Esophagus (tissue), 2 donors: ENCODE measurements at regions not wholly inside any gene's neighbourhood (a gene's known extent, or its start where the extent isn't known, plus 50 kb on each side); places are given as distances from the start of the nearest gene placed in this dataset.

Source experiments
- H3K27ac ChIP-seq, 2 donors: one replicate each; pipeline ENCODE4 v1.5.1; 2013; ENCODE audit warnings: low read depth in 2 of 2, mild to moderate bottlenecking in 2 of 2, inconsistent platforms in 1 of 2, low read length in 1 of 2, moderate library complexity in 1 of 2
- H3K27me3 ChIP-seq, 2 donors: one replicate each; pipeline ENCODE4 v1.6.1; 2013; ENCODE audit warnings: low read length in 2 of 2, control low read depth in 1 of 2, mild to moderate bottlenecking in 1 of 2; ENCODE audit not compliant: insufficient read depth in 2 of 2, control insufficient read depth in 1 of 2
- H3K36me3 ChIP-seq, 2 donors: one replicate each; pipeline ENCODE4 v1.6.1; 2013; ENCODE audit warnings: low read length in 1 of 2; ENCODE audit not compliant: control insufficient read depth in 2 of 2, insufficient read depth in 2 of 2
- H3K4me1 ChIP-seq, 2 donors: one replicate each; pipeline ENCODE4 v1.6.1; 2013; ENCODE audit warnings: low read length in 1 of 2; ENCODE audit not compliant: control insufficient read depth in 2 of 2, insufficient read depth in 2 of 2
- H3K4me3 ChIP-seq, 2 donors: one replicate each; pipeline ENCODE4 v1.5.1; 2013; ENCODE audit warnings: low read length in 2 of 2, mild to moderate bottlenecking in 2 of 2, low read depth in 1 of 2, moderate library complexity in 1 of 2
- H3K9me3 ChIP-seq, 2 donors: one replicate each; pipeline ENCODE4 v1.6.1; 2013; ENCODE audit warnings: mild to moderate bottlenecking in 2 of 2, low read depth in 1 of 2, low read length in 1 of 2, moderate library complexity in 1 of 2; ENCODE audit not compliant: control insufficient read depth in 2 of 2, insufficient read depth in 1 of 2
- WGBS, 2 donors: extraction: QIAGEN DNeasy Blood & Tissue Kit; methylation state at CpG; one replicate each; pipeline ENCODE4 v1.1.7; 2013; 5-methylcytosine and 5-hydroxymethylcytosine counted together
- donor health status: healthy with polysubstance abuse.
- donor health status: Bipolar disorder and iron deficiency.

- WGBS, 2 donors: 90 to 91% methylated on average over 1 of the region's 1 CpG
- no peak overlapping the region for H3K4me3 ChIP-seq
- no peaks in the 10 kb centered on the region for H3K4me1 ChIP-seq
- no peaks in the 10 kb centered on the region for H3K36me3 ChIP-seq
- H3K9me3 ChIP-seq: peaks cover 3 to 8% of the 10 kb centered on the region in 2 donors
- H3K27ac ChIP-seq: no peak overlapping the region
- no peaks in the 10 kb centered on the region for H3K27me3 ChIP-seq
Observed at GRCh38 chr15:46732060-46732459, 985.2 kb upstream of the SEMA6D start.

GRCh38 chr15:46735115-46735514 lies 982.2 kb upstream of the SEMA6D start:
- no peaks in the 10 kb centered on the region for H3K9me3 ChIP-seq
- WGBS, 2 donors: 71 to 74% methylated on average over 4 of the region's 4 CpGs
- no peaks in the 10 kb centered on the region for H3K27me3 ChIP-seq
- H3K36me3 ChIP-seq: no peaks in the 10 kb centered on the region
- no peak overlapping the region for H3K4me3 ChIP-seq
- H3K4me1 ChIP-seq: no peaks in the 10 kb centered on the region
- H3K27ac ChIP-seq: no peak overlapping the region

GRCh38 chr15:46751303-46751702 lies 966.0 kb upstream of the SEMA6D start:
- H3K27me3 ChIP-seq: no peaks in the 10 kb centered on the region
- no peaks in the 10 kb centered on the region for H3K36me3 ChIP-seq
- no peaks in the 10 kb centered on the region for H3K4me1 ChIP-seq
- 35 to 38% methylated on average over 3 of the region's 3 CpGs for WGBS, 2 donors
- H3K4me3 ChIP-seq: no peak overlapping the region
- no peak overlapping the region for H3K27ac ChIP-seq
- H3K9me3 ChIP-seq: peaks cover 2% of the 10 kb centered on the region in 2 donors

- WGBS, 2 donors: 83 to 85% methylated on average over 4 of the region's 4 CpGs
Observed at GRCh38 chr15:46753946-46754345, 963.4 kb upstream of the SEMA6D start.

GRCh38 chr15:46763091-46763490 lies 954.2 kb upstream of the SEMA6D start:
- no peak overlapping the region for H3K4me3 ChIP-seq
- H3K4me1 ChIP-seq: no peaks in the 10 kb centered on the region
- no peak overlapping the region for H3K27ac ChIP-seq
- no peaks in the 10 kb centered on the region for H3K9me3 ChIP-seq
- H3K36me3 ChIP-seq: no peaks in the 10 kb centered on the region
- WGBS, 2 donors: 86 to 95% methylated on average over 1 of the region's 1 CpG
- H3K27me3 ChIP-seq: no peaks in the 10 kb centered on the region

More at GRCh38 chr15:46753946-46754345, 963.4 kb upstream of the SEMA6D start:
- Histone ChIP-seq H3K27ac (no peak overlapping the region), H3K27me3 (no peaks in the 10 kb centered on the region), H3K4me1 (no peaks in the 10 kb centered on the region), H3K9me3 (peaks cover 2 to 3% of the 10 kb centered on the region in 2 donors), H3K36me3 (no peaks in the 10 kb centered on the region), H3K4me3 (no peak overlapping the region)

GRCh38 chr15:46764851-46765250 lies 952.5 kb upstream of the SEMA6D start:
- Histone ChIP-seq H3K4me1 (no peaks in the 10 kb centered on the region), H3K9me3 (peaks cover 0 to 4% of the 10 kb centered on the region in 2 donors), H3K36me3 (no peaks in the 10 kb centered on the region), H3K4me3 (no peak overlapping the region), H3K27ac (no peak overlapping the region), H3K27me3 (no peaks in the 10 kb centered on the region)
- 90% methylated on average over 7 of the region's 7 CpGs for whole genome bisulfite sequencing, 2 donors

- Histone ChIP-seq H3K9me3 (peaks cover 0 to 4% of the 10 kb centered on the region in 2 donors), H3K27ac (no peak overlapping the region), H3K4me3 (no peak overlapping the region), H3K4me1 (no peaks in the 10 kb centered on the region), H3K36me3 (no peaks in the 10 kb centered on the region), H3K27me3 (no peaks in the 10 kb centered on the region)
- 43 to 56% methylated on average over 2 of the region's 2 CpGs for WGBS, 2 donors
Observed at GRCh38 chr15:46766021-46766420, 951.3 kb upstream of the SEMA6D start.

- Histone ChIP-seq H3K4me1 (no peaks in the 10 kb centered on the region), H3K36me3 (no peaks in the 10 kb centered on the region), H3K9me3 (peaks cover 0 to 4% of the 10 kb centered on the region in 2 donors), H3K27ac (no peak overlapping the region), H3K27me3 (no peaks in the 10 kb centered on the region), H3K4me3 (no peak overlapping the region)
- 85% methylated on average over 8 of the region's 8 CpGs for WGBS, 2 donors
Observed at GRCh38 chr15:46768287-46768686, 949.0 kb upstream of the SEMA6D start.

- Histone ChIP-seq H3K27me3 (no peaks in the 10 kb centered on the region), H3K27ac (no peak overlapping the region), H3K9me3 (peaks cover 0 to 4% of the 10 kb centered on the region in 2 donors), H3K36me3 (no peaks in the 10 kb centered on the region), H3K4me1 (no peaks in the 10 kb centered on the region), H3K4me3 (no peak overlapping the region)
- WGBS, 2 donors: 87 to 91% methylated on average over 9 of the region's 9 CpGs
Observed at GRCh38 chr15:46773016-46773415, 944.3 kb upstream of the SEMA6D start.

GRCh38 chr15:46778876-46779275 lies 938.4 kb upstream of the SEMA6D start:
- Histone ChIP-seq H3K4me3 (no peak overlapping the region), H3K4me1 (no peaks in the 10 kb centered on the region), H3K27ac (no peak overlapping the region), H3K36me3 (no peaks in the 10 kb centered on the region), H3K9me3 (no peaks in the 10 kb centered on the region), H3K27me3 (no peaks in the 10 kb centered on the region)
- WGBS, 2 donors: 84 to 88% methylated on average over 5 of the region's 5 CpGs
